ENCODE measurements at regions not wholly inside any gene's neighbourhood (a gene's known extent, or its start where the extent isn't known, plus 50 kb on each side); places are given as distances from the start of the nearest gene placed in this dataset.

GRCh38 chr10:33103863-33104379, 145.9 kb upstream of the ITGB1 start:
- no peak overlapping the region for H3K27ac Mint-ChIP-seq (ENCODE audit: unreplicated experiment)
- no peak for TF ChIP-seq CTCF (IDR thresholded peaks at IDR 0.05; ENCODE audit: partially characterized antibody, unreplicated experiment)
- H3K9me3 Mint-ChIP-seq (ENCODE audit: unreplicated experiment), result no peaks in the 10 kb centered on the region
- H3K27me3 Mint-ChIP-seq (ENCODE audit: unreplicated experiment), result no peaks in the 10 kb centered on the region
- peaks cover 14% of the 10 kb centered on the region for H3K4me1 Mint-ChIP-seq (ENCODE audit: low read depth, unreplicated experiment)
- H3K4me3 Mint-ChIP-seq (ENCODE audit: unreplicated experiment), result no peak overlapping the region
- H3K36me3 Mint-ChIP-seq (ENCODE audit: unreplicated experiment), result peaks cover 10% of the 10 kb centered on the region
- no peak for DNase-seq

- Mint-ChIP-seq H3K9me3 (ENCODE audit: unreplicated experiment) (peaks cover 3% of the 10 kb centered on the region), H3K4me1 (ENCODE audit: low read depth, unreplicated experiment) (peaks cover 2% of the 10 kb centered on the region), H3K27ac (ENCODE audit: unreplicated experiment) (no peak overlapping the region), H3K36me3 (ENCODE audit: unreplicated experiment) (peaks cover 14% of the 10 kb centered on the region), H3K4me3 (ENCODE audit: unreplicated experiment) (no peak overlapping the region), H3K27me3 (ENCODE audit: unreplicated experiment) (no peaks in the 10 kb centered on the region)
- no peak for DNase-seq
- no peak for TF ChIP-seq CTCF (IDR thresholded peaks at IDR 0.05; ENCODE audit: partially characterized antibody, unreplicated experiment)
These were observed 144.0 kb upstream of the ITGB1 start for GRCh38 chr10:33102071-33102470.

- peaks cover 3% of the 10 kb centered on the region for H3K9me3 Mint-ChIP-seq (ENCODE audit: unreplicated experiment)
- peaks cover 18% of the 10 kb centered on the region for H3K36me3 Mint-ChIP-seq (ENCODE audit: unreplicated experiment)
- no peaks in the 10 kb centered on the region for H3K4me1 Mint-ChIP-seq (ENCODE audit: low read depth, unreplicated experiment)
- no peak overlapping the region for H3K4me3 Mint-ChIP-seq (ENCODE audit: unreplicated experiment)
- DNase-seq, result no peak
- no peaks in the 10 kb centered on the region for H3K27me3 Mint-ChIP-seq (ENCODE audit: unreplicated experiment)
- no peak for TF ChIP-seq CTCF (IDR thresholded peaks at IDR 0.05; ENCODE audit: partially characterized antibody, unreplicated experiment)
- H3K27ac Mint-ChIP-seq (ENCODE audit: unreplicated experiment), result no peak overlapping the region
These were observed 143.4 kb upstream of the ITGB1 start for GRCh38 chr10:33101392-33101787.

- H3K36me3 Mint-ChIP-seq (ENCODE audit: unreplicated experiment), result peaks cover 18% of the 10 kb centered on the region
- peaks cover 3% of the 10 kb centered on the region for H3K9me3 Mint-ChIP-seq (ENCODE audit: unreplicated experiment)
- no peak overlapping the region for H3K4me3 Mint-ChIP-seq (ENCODE audit: unreplicated experiment)
- H3K27ac Mint-ChIP-seq (ENCODE audit: unreplicated experiment), result no peak overlapping the region
- no peaks in the 10 kb centered on the region for H3K27me3 Mint-ChIP-seq (ENCODE audit: unreplicated experiment)
- no peaks in the 10 kb centered on the region for H3K4me1 Mint-ChIP-seq (ENCODE audit: low read depth, unreplicated experiment)
- TF ChIP-seq CTCF (IDR thresholded peaks at IDR 0.05; ENCODE audit: partially characterized antibody, unreplicated experiment), result no peak
- no peak for DNase-seq
These were observed 142.9 kb upstream of the ITGB1 start for GRCh38 chr10:33100781-33101391.

GRCh38 chr10:33099748-33100147, 141.7 kb upstream of the ITGB1 start:
- TF ChIP-seq CTCF (IDR thresholded peaks at IDR 0.05; ENCODE audit: partially characterized antibody, unreplicated experiment), result no peak
- no peaks in the 10 kb centered on the region for H3K4me1 Mint-ChIP-seq (ENCODE audit: low read depth, unreplicated experiment)
- H3K27me3 Mint-ChIP-seq (ENCODE audit: unreplicated experiment), result no peaks in the 10 kb centered on the region
- H3K36me3 Mint-ChIP-seq (ENCODE audit: unreplicated experiment), result peaks cover 22% of the 10 kb centered on the region
- no peak overlapping the region for H3K27ac Mint-ChIP-seq (ENCODE audit: unreplicated experiment)
- DNase-seq, result no peak
- no peak overlapping the region for H3K4me3 Mint-ChIP-seq (ENCODE audit: unreplicated experiment)
- H3K9me3 Mint-ChIP-seq (ENCODE audit: unreplicated experiment), result peaks cover 3% of the 10 kb centered on the region
